GM12878 (cell line): ENCODE measurements at regions not wholly inside any gene's neighbourhood (a gene's known extent, or its start where the extent isn't known, plus 50 kb on each side); places are given as distances from the start of the nearest gene placed in this dataset.

Source experiments
- ATAC-seq: fragments of 200-7000 bp; cut with Tn5 transposase; 3 replicates; pipeline ENCODE4 v1.9.1; 2020; ENCODE audit warnings: mild to moderate bottlenecking, moderate library complexity
- BruUV-seq: library from RNA; stranded (reverse); fragments of 400-500 nt; replicated peaks from 2 replicates; lab custom pipeline; 2021; lab: Mats Ljungman, UMichigan
- CTCF ChIA-PET: fragments of 300-600 bp; sonication (Branson Sonifier 250); formaldehyde crosslinking; extraction: SDS; loops from one replicate; lab custom pipeline; 2021; ENCODE audit warnings: inconsistent platforms; lab: Yijun Ruan, JAX
- POLR2A ChIA-PET: fragments of 350-600 bp; formaldehyde crosslinking; extraction: SDS; loops from one replicate; lab custom pipeline; 2021; ENCODE audit warnings: inconsistent platforms; lab: Charles Lee
- RAD21 ChIA-PET: fragments of 300-600 bp; sonication (Branson Sonifier 250); formaldehyde crosslinking; loops from one replicate; lab custom pipeline; 2023; ENCODE audit warnings: antibody characterized with exemption; ENCODE audit not compliant: unreplicated experiment; lab: Charles Lee
- SMC1A ChIA-PET: fragments of 300-600 bp; sonication (Branson Sonifier 250); formaldehyde crosslinking; loops from one replicate; lab custom pipeline; 2023; ENCODE audit not compliant: unreplicated experiment, uncharacterized antibody; lab: Charles Lee
- DNase-seq: peaks from one replicate; pipeline ENCODE4 v3.0.0-alpha.2; 2011; ENCODE audit warnings: low read depth, low spot score
- FAIRE-seq: peaks from 3 replicates; lab custom pipeline; 2011; peaks lifted over from hg19 to GRCh38; lab: Jason Lieb, UNC
- H2AFZ ChIP-seq: 2 replicates; pipeline ENCODE4 v1.6.0; 2011; ENCODE audit warnings: low read depth, low read length, control low read depth; ENCODE audit not compliant: control insufficient read depth
- H3K27ac ChIP-seq: 2 replicates; pipeline ENCODE4 v1.5.1; 2011; ENCODE audit warnings: control low read depth; ENCODE audit not compliant: control insufficient read depth, insufficient read depth
- H3K27me3 ChIP-seq, 2 experiments: replicated peaks in 1 of 2; 2 replicates each; pipeline versions ENCODE4 v1.6.0 to v1.6.1; 2011; ENCODE audit warnings: low read length in 1 of 2; ENCODE audit not compliant: control insufficient read depth in 2 of 2, insufficient read depth in 2 of 2
- H3K36me3 ChIP-seq, 2 experiments: 2 replicates each; pipeline ENCODE4 v1.5.1; 2011; ENCODE audit warnings: low read length in 1 of 2; ENCODE audit not compliant: control insufficient read depth in 2 of 2, insufficient read depth in 2 of 2
- H3K4me1 ChIP-seq: 2 replicates; pipeline ENCODE4 v1.6.1; 2011; ENCODE audit warnings: mild to moderate bottlenecking, low read length, moderate library complexity, mixed read lengths; ENCODE audit not compliant: control insufficient read depth, insufficient read depth
- H3K4me2 ChIP-seq: 2 replicates; pipeline ENCODE4 v1.6.0; 2011; ENCODE audit warnings: control low read depth; ENCODE audit not compliant: control insufficient read depth, insufficient read depth
- H3K4me3 ChIP-seq: fragments of 200-600 bp; sonication (generic); 2 replicates; pipeline ENCODE4 v1.5.1; 2016
- H3K79me2 ChIP-seq: 2 replicates; pipeline ENCODE4 v1.6.0; 2011; ENCODE audit warnings: low read length; ENCODE audit not compliant: control insufficient read depth, insufficient read depth
- H3K9ac ChIP-seq: 2 replicates; pipeline ENCODE4 v1.8.0; 2011; ENCODE audit warnings: low read length, control low read depth, mixed read lengths; ENCODE audit not compliant: control insufficient read depth, insufficient read depth
- H3K9me3 ChIP-seq: replicated peaks from 3 replicates; pipeline ENCODE4 v1.5.1; 2011; ENCODE audit warnings: mild to moderate bottlenecking, low read length; ENCODE audit not compliant: control insufficient read depth, insufficient read depth
- H4K20me1 ChIP-seq: 2 replicates; pipeline ENCODE4 v1.6.0; 2011; ENCODE audit not compliant: control insufficient read depth, insufficient read depth
- ATF2 ChIP-seq: IDR thresholded peaks from 2 replicates; pipeline ENCODE4 v1.6.1; 2012; ENCODE audit warnings: low read length, inconsistent platforms
- CBFB ChIP-seq: IDR thresholded peaks from 2 replicates; pipeline ENCODE4 v1.6.1; 2016; ENCODE audit warnings: antibody characterized with exemption, low read depth
- EGR1 ChIP-seq, 2 experiments: IDR thresholded peaks; 1 replicate in 1 of 2; 2 replicates in 1 of 2; pipeline ENCODE4 v1.6.1; 2011 to 2012; ENCODE audit warnings: low read depth in 2 of 2, low read length in 2 of 2, borderline replicate concordance in 1 of 2, mild to moderate bottlenecking in 1 of 2, moderate library complexity in 1 of 2
- EP300 ChIP-seq, 2 experiments: fragments of 150-350 bp in 1 of 2; IDR thresholded peaks; 2 replicates each; pipeline ENCODE4 v1.6.1; 2011 to 2012; ENCODE audit warnings: low read depth in 2 of 2, low read length in 2 of 2, borderline replicate concordance in 1 of 2, improper control_type of control experiment in 1 of 2, inconsistent platforms in 1 of 2; ENCODE audit not compliant: control insufficient read depth in 1 of 2
- HCFC1 ChIP-seq: fragments of 150-350 bp; IDR thresholded peaks from 2 replicates; pipeline ENCODE4 v1.6.1; 2014; ENCODE audit warnings: low read length
- IRF5 ChIP-seq: fragments of 450-650 bp; IDR thresholded peaks from 2 replicates; pipeline ENCODE4 v1.6.1; 2017; ENCODE audit warnings: borderline replicate concordance
- MEF2B ChIP-seq: fragments of 450-650 bp; IDR thresholded peaks from 2 replicates; pipeline ENCODE4 v1.6.1; 2018; ENCODE audit warnings: mild to moderate bottlenecking, moderate library complexity; ENCODE audit not compliant: partially characterized antibody, poor library complexity, severe bottlenecking
- RAD21 ChIP-seq: IDR thresholded peaks from 2 replicates; pipeline ENCODE4 v1.6.1; 2011; ENCODE audit warnings: mild to moderate bottlenecking, low read depth, low read length, moderate library complexity; ENCODE audit not compliant: insufficient read depth
- RB1 ChIP-seq: fragments of 450-650 bp; formaldehyde crosslinking; IDR thresholded peaks from 2 replicates; pipeline ENCODE4 v1.6.1; 2017; ENCODE audit warnings: mild to moderate bottlenecking, borderline replicate concordance
- RUNX3 ChIP-seq: IDR thresholded peaks from 2 replicates; pipeline ENCODE4 v1.6.1; 2012; ENCODE audit warnings: low read length, inconsistent platforms
- SIN3A ChIP-seq: IDR thresholded peaks from 2 replicates; pipeline ENCODE4 v1.6.1; 2012; ENCODE audit warnings: low read depth, low read length, improper control_type of control experiment
- TCF12 ChIP-seq: IDR thresholded peaks from 2 replicates; pipeline ENCODE4 v1.6.1; 2011; ENCODE audit warnings: low read depth, mild to moderate bottlenecking, low read length
- YBX1 ChIP-seq: fragments of 450-650 bp; IDR thresholded peaks from 2 replicates; pipeline ENCODE4 v1.6.1; 2016; ENCODE audit warnings: antibody characterized with exemption
- YY1 ChIP-seq: IDR thresholded peaks from 2 replicates; pipeline ENCODE4 v1.6.1; 2011; ENCODE audit warnings: low read depth, mild to moderate bottlenecking, low read length
- ZNF622 ChIP-seq: fragments of 450-650 bp; IDR thresholded peaks from 2 replicates; pipeline ENCODE4 v1.6.1; 2017; ENCODE audit warnings: mild to moderate bottlenecking, inconsistent platforms
- WGBS: methylation state at CpG from one replicate; pipeline ENCODE4 v1.1.6; 2016; ENCODE audit warnings: low lambda C conversion rate; ENCODE audit not compliant: insufficient replicate concordance, insufficient coverage; ENCODE audit errors: missing lambda C conversion rate; 5-methylcytosine and 5-hydroxymethylcytosine counted together
- in situ Hi-C: fragments of 300-500 bp; cut with MboI; formaldehyde crosslinking; loops from 9 replicates; pipeline ENCODE4 v1.14.3; 2018; ENCODE audit warnings: mixed read lengths
- intact Hi-C: fragments of 100-400 bp; cut with micrococcal nuclease; formaldehyde crosslinking; loops from one replicate; pipeline ENCODE4 v1.14.2; 2022; ENCODE audit not compliant: unreplicated experiment
- TF ChIP-seq, protein P1 (sequence below): fragments of 450-650 bp; formaldehyde crosslinking; IDR thresholded peaks from 2 replicates; pipeline ENCODE4 v1.5.0; 2022; ENCODE audit warnings: mild to moderate bottlenecking, missing genetic modification characterization

DNA sequence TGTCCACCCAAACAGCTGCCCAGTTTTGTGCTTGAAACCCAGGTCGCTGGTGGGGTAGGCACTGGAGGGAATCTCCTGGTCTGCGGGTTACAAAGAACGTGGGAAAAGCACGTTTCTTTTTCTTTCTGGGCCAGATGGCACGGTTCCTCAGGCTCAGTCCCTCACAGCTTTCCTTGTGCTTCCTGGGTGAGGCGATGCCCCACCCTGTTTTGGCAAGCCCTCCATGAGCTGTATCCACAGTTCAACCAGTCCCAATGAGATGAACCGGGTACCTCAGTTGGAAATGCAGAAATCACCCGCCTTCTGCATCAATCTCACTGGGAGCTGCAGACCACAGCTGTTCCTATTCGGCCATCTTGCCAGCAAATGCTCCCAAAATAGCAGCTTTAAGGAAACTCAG lies 51.4 kb upstream of the TMTC2 start:
- no TSS peak for BruUV-seq
- Histone ChIP-seq H3K4me1 (no peaks in the 10 kb centered on the region), H3K27me3 (no peaks in the 10 kb centered on the region), H3K36me3 (no peaks in the 10 kb centered on the region), H3K79me2 (no peaks in the 10 kb centered on the region), H3K4me2 (no peak overlapping the region), H4K20me1 (no peaks in the 10 kb centered on the region), H3K9ac (no peak overlapping the region), H3K9me3 (no peaks in the 10 kb centered on the region; the same call in 2 of the 3 replicates), H3K27ac (no peak overlapping the region), H3K4me3 (no peak overlapping the region), H2AFZ (no peak overlapping the region)
- TF ChIP-seq CBFB (no peak), EP300 (IDR thresholded peaks at IDR 0.05; ENCODE audit: borderline replicate concordance in 1 of 2, control insufficient read depth in 1 of 2, low read depth in 2 of 2, low read length in 2 of 2) (no peak), EGR1 (IDR thresholded peaks at IDR 0.05; ENCODE audit: borderline replicate concordance in 1 of 2, low read depth in 2 of 2, low read length in 2 of 2) (no peak), TCF12 (no peak), RUNX3 (no peak), HCFC1 (no peak), IRF5 (no peak), ATF2 (no peak), MEF2B (no peak), RAD21 (no peak), YBX1 (no peak), SIN3A (no peak), ZNF622 (no peak), RB1 (no peak), YY1 (no peak)
- TF ChIP-seq, protein P1, sequence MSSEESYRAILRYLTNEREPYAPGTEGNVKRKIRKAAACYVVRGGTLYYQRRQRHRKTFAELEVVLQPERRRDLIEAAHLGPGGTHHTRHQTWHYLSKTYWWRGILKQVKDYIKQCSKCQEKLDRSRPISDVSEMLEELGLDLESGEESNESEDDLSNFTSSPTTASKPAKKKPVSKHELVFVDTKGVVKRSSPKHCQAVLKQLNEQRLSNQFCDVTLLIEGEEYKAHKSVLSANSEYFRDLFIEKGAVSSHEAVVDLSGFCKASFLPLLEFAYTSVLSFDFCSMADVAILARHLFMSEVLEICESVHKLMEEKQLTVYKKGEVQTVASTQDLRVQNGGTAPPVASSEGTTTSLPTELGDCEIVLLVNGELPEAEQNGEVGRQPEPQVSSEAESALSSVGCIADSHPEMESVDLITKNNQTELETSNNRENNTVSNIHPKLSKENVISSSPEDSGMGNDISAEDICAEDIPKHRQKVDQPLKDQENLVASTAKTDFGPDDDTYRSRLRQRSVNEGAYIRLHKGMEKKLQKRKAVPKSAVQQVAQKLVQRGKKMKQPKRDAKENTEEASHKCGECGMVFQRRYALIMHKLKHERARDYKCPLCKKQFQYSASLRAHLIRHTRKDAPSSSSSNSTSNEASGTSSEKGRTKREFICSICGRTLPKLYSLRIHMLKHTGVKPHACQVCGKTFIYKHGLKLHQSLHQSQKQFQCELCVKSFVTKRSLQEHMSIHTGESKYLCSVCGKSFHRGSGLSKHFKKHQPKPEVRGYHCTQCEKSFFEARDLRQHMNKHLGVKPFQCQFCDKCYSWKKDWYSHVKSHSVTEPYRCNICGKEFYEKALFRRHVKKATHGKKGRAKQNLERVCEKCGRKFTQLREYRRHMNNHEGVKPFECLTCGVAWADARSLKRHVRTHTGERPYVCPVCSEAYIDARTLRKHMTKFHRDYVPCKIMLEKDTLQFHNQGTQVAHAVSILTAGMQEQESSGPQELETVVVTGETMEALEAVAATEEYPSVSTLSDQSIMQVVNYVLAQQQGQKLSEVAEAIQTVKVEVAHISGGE (CRISPR knock-in tag) = no peak
- RAD21 ChIA-PET = no interaction called here
- in situ Hi-C loops = loop anchor here (10.0 kb wide), 1 partner anchor 270 kb away; no protein-coding TSS in a partner anchor
- POLR2A ChIA-PET = no interaction called here
- intact Hi-C loops = no loop called here
- CTCF ChIA-PET = interaction anchor here (0.7 to 2.6 kb wide), 8 partner anchors 8 to 1189 kb away, joined by 3 to 8 read pairs (median 3); no protein-coding TSS in a partner anchor
- SMC1A ChIA-PET = interaction anchor here (0.7 to 2.0 kb wide), 6 partner anchors 8 to 119 kb away, joined by 3 to 6 read pairs (median 3); no protein-coding TSS in a partner anchor
- FAIRE-seq (no peak), DNase-seq (no peak), ATAC-seq (no peak)
- WGBS = 43% methylated on average over 9 of the region's 9 CpGs
